ENCODE measurements at regions not wholly inside any gene's neighbourhood (a gene's known extent, or its start where the extent isn't known, plus 50 kb on each side); places are given as distances from the start of the nearest gene placed in this dataset.

DNA sequence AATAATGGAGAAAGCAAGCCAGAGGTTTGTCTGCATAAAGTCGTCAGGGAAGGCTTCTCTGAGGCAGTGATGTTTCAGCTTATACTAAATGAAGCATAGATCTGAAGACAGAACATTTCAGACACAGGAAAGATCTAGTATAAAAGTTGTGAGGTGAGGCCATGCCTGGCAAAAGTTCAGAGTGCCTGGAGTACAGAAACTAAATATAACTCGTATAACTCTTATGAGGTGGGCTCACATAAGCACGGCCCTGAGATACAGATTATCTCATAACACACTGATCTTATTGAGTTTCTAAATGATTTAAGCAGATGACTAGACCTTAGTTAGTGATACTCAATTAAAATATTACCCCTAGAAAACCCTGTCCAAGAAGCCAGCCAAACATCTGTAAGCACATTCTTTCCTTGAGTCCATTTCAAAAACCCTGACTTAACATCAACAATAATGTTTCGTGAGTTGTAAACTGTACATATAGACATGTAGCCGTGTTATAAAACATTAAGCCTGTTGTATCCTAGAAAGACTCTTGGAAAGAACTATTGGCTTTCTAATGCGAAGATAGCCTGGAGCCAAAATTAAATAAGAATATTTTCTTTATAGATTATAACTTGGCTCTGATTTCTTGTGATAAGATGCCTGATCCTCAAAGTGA, 667.6 kb downstream of the TENT5A start:
- H3K4me3 ChIP-seq, result no peak overlapping the region
- no peaks in the 10 kb centered on the region for H3K4me1 ChIP-seq
- no peak overlapping the region for H3K9ac ChIP-seq (ENCODE audit: low read depth in 2 of 2, low read length in 2 of 2)
- intact Hi-C loops (cut with DNase I), result no loop called here
- DNase-seq, result no peak
- no peaks in the 10 kb centered on the region for H3K9me3 ChIP-seq
- H3K27ac ChIP-seq, result no peak overlapping the region
- TF ChIP-seq, protein P1, sequence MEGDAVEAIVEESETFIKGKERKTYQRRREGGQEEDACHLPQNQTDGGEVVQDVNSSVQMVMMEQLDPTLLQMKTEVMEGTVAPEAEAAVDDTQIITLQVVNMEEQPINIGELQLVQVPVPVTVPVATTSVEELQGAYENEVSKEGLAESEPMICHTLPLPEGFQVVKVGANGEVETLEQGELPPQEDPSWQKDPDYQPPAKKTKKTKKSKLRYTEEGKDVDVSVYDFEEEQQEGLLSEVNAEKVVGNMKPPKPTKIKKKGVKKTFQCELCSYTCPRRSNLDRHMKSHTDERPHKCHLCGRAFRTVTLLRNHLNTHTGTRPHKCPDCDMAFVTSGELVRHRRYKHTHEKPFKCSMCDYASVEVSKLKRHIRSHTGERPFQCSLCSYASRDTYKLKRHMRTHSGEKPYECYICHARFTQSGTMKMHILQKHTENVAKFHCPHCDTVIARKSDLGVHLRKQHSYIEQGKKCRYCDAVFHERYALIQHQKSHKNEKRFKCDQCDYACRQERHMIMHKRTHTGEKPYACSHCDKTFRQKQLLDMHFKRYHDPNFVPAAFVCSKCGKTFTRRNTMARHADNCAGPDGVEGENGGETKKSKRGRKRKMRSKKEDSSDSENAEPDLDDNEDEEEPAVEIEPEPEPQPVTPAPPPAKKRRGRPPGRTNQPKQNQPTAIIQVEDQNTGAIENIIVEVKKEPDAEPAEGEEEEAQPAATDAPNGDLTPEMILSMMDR (IDR thresholded peaks at IDR 0.05), result no peak
- no peaks in the 10 kb centered on the region for H3K36me3 ChIP-seq
- H3K27me3 ChIP-seq, result no peaks in the 10 kb centered on the region

DNA sequence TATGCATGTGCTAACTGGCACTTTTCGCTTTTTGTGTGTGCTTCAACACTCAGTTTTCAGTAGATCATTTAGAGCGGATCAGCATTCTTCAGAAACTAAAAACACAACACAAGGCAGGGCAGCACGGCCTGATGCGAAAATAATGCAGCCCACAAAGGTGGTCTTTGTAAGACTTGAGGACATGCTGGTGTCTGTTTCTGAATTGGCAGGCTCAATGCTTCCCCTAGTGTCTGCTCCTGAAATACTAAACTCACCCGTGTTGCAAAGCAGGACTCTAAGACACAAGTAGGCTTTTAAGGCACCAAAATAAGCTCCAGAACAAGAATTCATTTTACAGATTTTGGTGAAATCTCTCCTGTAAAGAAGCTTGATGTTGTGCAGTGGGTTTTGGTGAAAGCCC, 676.5 kb downstream of the TENT5A start:
- no peaks in the 10 kb centered on the region for H3K9me3 ChIP-seq
- DNase-seq, result no peak
- H3K36me3 ChIP-seq, result no peaks in the 10 kb centered on the region
- TF ChIP-seq, protein P1 (IDR thresholded peaks at IDR 0.05), result no peak
- no peaks in the 10 kb centered on the region for H3K27me3 ChIP-seq
- intact Hi-C loops (cut with DNase I), result no loop called here
- H3K27ac ChIP-seq, result no peak overlapping the region
- no peak overlapping the region for H3K4me3 ChIP-seq
- no peaks in the 10 kb centered on the region for H3K4me1 ChIP-seq
- H3K9ac ChIP-seq (ENCODE audit: low read depth in 2 of 2, low read length in 2 of 2), result no peak overlapping the region

DNA sequence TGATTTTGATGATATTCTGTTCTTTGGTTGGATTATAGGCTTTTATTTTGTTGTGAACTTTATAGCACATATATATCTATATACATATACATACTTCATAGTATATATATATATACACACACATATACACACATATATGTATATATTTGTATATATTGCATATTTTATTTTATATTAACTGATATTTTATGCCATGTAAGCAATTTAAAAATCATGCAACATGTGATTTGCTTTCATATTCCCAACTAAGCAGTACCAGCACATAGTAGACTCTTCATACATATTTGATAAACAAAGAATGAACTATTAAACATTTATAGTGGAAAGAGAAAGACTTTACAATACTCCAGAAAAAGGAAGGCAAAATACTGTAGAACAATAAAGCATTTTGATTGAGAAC, 679.2 kb downstream of the TENT5A start:
- TF ChIP-seq, protein P1 (IDR thresholded peaks at IDR 0.05), result no peak
- H3K4me1 ChIP-seq, result no peaks in the 10 kb centered on the region
- intact Hi-C loops (cut with DNase I), result no loop called here
- H3K4me3 ChIP-seq, result no peak overlapping the region
- no peak for DNase-seq
- H3K27ac ChIP-seq, result no peak overlapping the region
- no peaks in the 10 kb centered on the region for H3K36me3 ChIP-seq
- H3K27me3 ChIP-seq, result no peaks in the 10 kb centered on the region
- no peaks in the 10 kb centered on the region for H3K9me3 ChIP-seq
- no peak overlapping the region for H3K9ac ChIP-seq (ENCODE audit: low read depth in 2 of 2, low read length in 2 of 2)

DNA sequence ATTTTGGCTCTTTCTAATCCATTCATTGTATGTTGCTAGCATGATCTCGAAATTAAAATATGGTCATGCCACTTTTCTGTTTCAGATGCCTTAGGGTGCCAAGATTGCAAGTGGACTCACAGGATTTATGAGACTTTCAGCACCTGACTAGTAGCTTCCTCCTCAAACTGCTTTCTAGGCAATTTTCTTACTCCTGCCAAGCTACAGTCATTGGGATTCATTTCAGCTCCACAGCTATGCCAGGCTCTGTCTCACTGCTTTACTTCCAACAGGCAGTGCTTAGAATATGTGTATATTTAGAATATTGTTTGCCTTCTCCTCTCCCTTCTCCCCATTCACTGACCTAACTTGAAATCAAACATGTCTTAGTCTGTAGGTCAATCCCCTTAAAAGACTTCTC, 681.4 kb downstream of the TENT5A start:
- Histone ChIP-seq H3K4me1 (no peaks in the 10 kb centered on the region), H3K36me3 (no peaks in the 10 kb centered on the region), H3K9ac (ENCODE audit: low read depth in 2 of 2, low read length in 2 of 2) (no peak overlapping the region), H3K27ac (no peak overlapping the region), H3K4me3 (no peak overlapping the region), H3K27me3 (no peaks in the 10 kb centered on the region), H3K9me3 (no peaks in the 10 kb centered on the region)
- no peak for DNase-seq
- TF ChIP-seq, protein P1 (IDR thresholded peaks at IDR 0.05), result no peak
- intact Hi-C loops (cut with DNase I), result no loop called here

DNA sequence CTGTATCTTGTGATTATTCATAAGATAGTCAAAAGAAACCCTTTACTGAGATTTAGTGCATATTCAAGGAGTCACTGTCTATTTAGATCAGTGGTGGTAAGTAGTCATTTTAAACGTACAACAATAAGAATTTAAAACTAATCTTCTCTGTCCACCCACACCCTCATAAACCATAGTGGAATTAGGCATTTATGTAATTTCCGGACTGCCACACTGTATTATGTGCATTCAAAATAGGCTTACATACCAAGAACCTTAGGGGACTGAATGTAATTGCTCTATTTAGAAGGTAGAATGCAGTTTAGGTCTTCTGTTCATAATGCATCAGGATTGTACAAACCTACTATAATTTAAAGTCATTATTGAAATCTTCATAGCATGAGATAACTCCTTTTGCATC, 685.4 kb downstream of the TENT5A start:
- no peak overlapping the region for H3K4me3 ChIP-seq
- H3K27ac ChIP-seq, result no peak overlapping the region
- intact Hi-C loops (cut with DNase I), result no loop called here
- H3K4me1 ChIP-seq, result no peaks in the 10 kb centered on the region
- H3K27me3 ChIP-seq, result no peaks in the 10 kb centered on the region
- no peak overlapping the region for H3K9ac ChIP-seq (ENCODE audit: low read depth in 2 of 2, low read length in 2 of 2)
- H3K36me3 ChIP-seq, result no peaks in the 10 kb centered on the region
- TF ChIP-seq, protein P1 (IDR thresholded peaks at IDR 0.05), result no peak
- no peak for DNase-seq
- H3K9me3 ChIP-seq, result no peaks in the 10 kb centered on the region
